ENCODE measurements at regions not wholly inside any gene's neighbourhood (a gene's known extent, or its start where the extent isn't known, plus 50 kb on each side); places are given as distances from the start of the nearest gene placed in this dataset.

- FAIRE-seq (no peak), DNase-seq (ENCODE audit: extremely low spot score, insufficient read length, low read depth) (no peak)
Measured at GRCh38 chr15:58235961-58236360, 97.8 kb downstream of the AQP9 start.

- no peak for FAIRE-seq
- DNase-seq (ENCODE audit: extremely low spot score, insufficient read length, low read depth) = no peak
Measured at GRCh38 chr15:58240191-58240932, 102.2 kb downstream of the AQP9 start.

- FAIRE-seq (no peak), DNase-seq (ENCODE audit: extremely low spot score, insufficient read length, low read depth) (no peak)
Measured at GRCh38 chr15:58241872-58242271, 103.7 kb downstream of the AQP9 start.

- FAIRE-seq = no peak
- DNase-seq (ENCODE audit: extremely low spot score, insufficient read length, low read depth) = no peak
Measured at GRCh38 chr15:58243070-58243469, 104.9 kb downstream of the AQP9 start.

GRCh38 chr15:58244536-58244935 is 106.4 kb downstream of the AQP9 start:
- DNase-seq (ENCODE audit: extremely low spot score, insufficient read length, low read depth) = no peak
- FAIRE-seq = no peak

GRCh38 chr15:58246041-58246440 is 107.9 kb downstream of the AQP9 start:
- FAIRE-seq (no peak), DNase-seq (ENCODE audit: extremely low spot score, insufficient read length, low read depth) (no peak)

- FAIRE-seq = no peak
- DNase-seq (ENCODE audit: extremely low spot score, insufficient read length, low read depth) = no peak
Measured at GRCh38 chr15:58247855-58248842, 110.0 kb downstream of the AQP9 start.

GRCh38 chr15:58249646-58250312 is 111.6 kb downstream of the AQP9 start:
- FAIRE-seq (no peak), DNase-seq (ENCODE audit: extremely low spot score, insufficient read length, low read depth) (no peak)

- no peak for FAIRE-seq
Measured at GRCh38 chr15:58252586-58253323, 114.6 kb downstream of the AQP9 start.

GRCh38 chr15:58257776-58258325 is 119.7 kb downstream of the AQP9 start:
- DNase-seq (ENCODE audit: extremely low spot score, insufficient read length, low read depth) (no peak), FAIRE-seq (no peak)

More at GRCh38 chr15:58252586-58253323, 114.6 kb downstream of the AQP9 start:
- no peak for DNase-seq (ENCODE audit: extremely low spot score, insufficient read length, low read depth)

- DNase-seq (ENCODE audit: extremely low spot score, insufficient read length, low read depth) (no peak), FAIRE-seq (no peak)
Measured at GRCh38 chr15:58258501-58259292, 120.5 kb downstream of the AQP9 start.

- DNase-seq (ENCODE audit: extremely low spot score, insufficient read length, low read depth) = no peak
- no peak for FAIRE-seq
Measured at GRCh38 chr15:58260205-58260724, 122.1 kb downstream of the AQP9 start.

- no peak for DNase-seq (ENCODE audit: extremely low spot score, insufficient read length, low read depth)
- no peak for FAIRE-seq
Measured at GRCh38 chr15:58260725-58261267, 122.6 kb downstream of the AQP9 start.

GRCh38 chr15:58261368-58261767 is 123.2 kb downstream of the AQP9 start:
- DNase-seq (ENCODE audit: extremely low spot score, insufficient read length, low read depth) (no peak), FAIRE-seq (no peak)

GRCh38 chr15:58264053-58264971 is 126.1 kb downstream of the AQP9 start:
- FAIRE-seq (no peak), DNase-seq (ENCODE audit: extremely low spot score, insufficient read length, low read depth) (no peak)

- no peak for FAIRE-seq
- no peak for DNase-seq (ENCODE audit: extremely low spot score, insufficient read length, low read depth)
Measured at GRCh38 chr15:58267051-58267450, 128.9 kb downstream of the AQP9 start.

GRCh38 chr15:58268746-58269267 is 130.6 kb downstream of the AQP9 start:
- DNase-seq (ENCODE audit: extremely low spot score, insufficient read length, low read depth) = no peak
- FAIRE-seq = no peak

All from GM18507 (cell line).